Fibroblast of lung (primary cell): ENCODE measurements at regions not wholly inside any gene's neighbourhood (a gene's known extent, or its start where the extent isn't known, plus 50 kb on each side); places are given as distances from the start of the nearest gene placed in this dataset.

Source experiments
- DNase-seq, 2 donors: peaks; one replicate each; pipeline versions ENCODE4 v3.0.0 to v3.0.0-alpha.2; 2010; ENCODE audit warnings: low read depth in 2 of 2
- H2AFZ ChIP-seq: 2 replicates; pipeline ENCODE4 v1.5.1; 2012; ENCODE audit warnings: low read length, control low read depth, inconsistent platforms
- H3K27ac ChIP-seq: 2 replicates; pipeline ENCODE4 v1.5.1; 2011; ENCODE audit warnings: low read length, control low read depth; ENCODE audit not compliant: insufficient read depth
- H3K27me3 ChIP-seq: 2 replicates; pipeline ENCODE4 v1.5.1; 2011; ENCODE audit warnings: mild to moderate bottlenecking, low read length; ENCODE audit not compliant: control insufficient read depth, insufficient read depth
- H3K36me3 ChIP-seq: 2 replicates; pipeline ENCODE4 v1.5.1; 2011; ENCODE audit warnings: low read length; ENCODE audit not compliant: control insufficient read depth, insufficient read depth
- H3K4me1 ChIP-seq: 2 replicates; pipeline ENCODE4 v1.5.1; 2011; ENCODE audit warnings: low read length; ENCODE audit not compliant: control insufficient read depth, insufficient read depth; ENCODE audit errors: extremely low read depth
- H3K4me2 ChIP-seq: 2 replicates; pipeline ENCODE4 v1.5.1; 2011; ENCODE audit warnings: low read length, control low read depth; ENCODE audit not compliant: insufficient read depth; ENCODE audit errors: extremely low read depth
- H3K4me3 ChIP-seq, 4 experiments: fragments of 200-600 bp in 1 of 4; sonication (generic) in 1 of 4; replicated peaks in 1 of 4; 2 replicates each; pipeline ENCODE4 v1.5.1; 2011 to 2016; ENCODE audit warnings: low read length in 4 of 4, low read depth in 3 of 4, mild to moderate bottlenecking in 3 of 4, control low read depth in 2 of 4, inconsistent platforms in 1 of 4, mixed read lengths in 1 of 4; ENCODE audit not compliant: insufficient read depth in 1 of 4; ENCODE audit errors: control extremely low read depth in 1 of 4
- H3K79me2 ChIP-seq: 2 replicates; pipeline ENCODE4 v1.5.1; 2012; ENCODE audit warnings: mild to moderate bottlenecking, low read length, inconsistent platforms; ENCODE audit not compliant: control insufficient read depth, insufficient read depth
- H3K9ac ChIP-seq: 2 replicates; pipeline ENCODE4 v1.5.1; 2011; ENCODE audit warnings: mild to moderate bottlenecking, low read length, control low read depth; ENCODE audit not compliant: insufficient read depth
- H3K9me3 ChIP-seq: 2 replicates; pipeline ENCODE4 v1.5.1; 2012; ENCODE audit warnings: low read depth, low read length; ENCODE audit not compliant: control insufficient read depth, insufficient read depth
- H4K20me1 ChIP-seq: 2 replicates; pipeline ENCODE4 v1.5.1; 2011; ENCODE audit warnings: low read length; ENCODE audit not compliant: control insufficient read depth, insufficient read depth; ENCODE audit errors: extremely low read depth
- EZH2 ChIP-seq: IDR thresholded peaks from 2 replicates; pipeline ENCODE4 v1.5.1; 2012; ENCODE audit warnings: low read length, control low read depth, mild to moderate bottlenecking; ENCODE audit errors: missing control alignments
- TF ChIP-seq, protein P1 (sequence below), 2 donors: IDR thresholded peaks in 1 of 2; conservative IDR thresholded peaks in 1 of 2; 1 replicate in 1 of 2; 2 replicates in 1 of 2; pipeline ENCODE4 v1.5.1; 2011 to 2012; ENCODE audit warnings: low read length in 2 of 2, control low read depth in 1 of 2, inconsistent platforms in 1 of 2, low read depth in 1 of 2, mild to moderate bottlenecking in 1 of 2

DNA sequence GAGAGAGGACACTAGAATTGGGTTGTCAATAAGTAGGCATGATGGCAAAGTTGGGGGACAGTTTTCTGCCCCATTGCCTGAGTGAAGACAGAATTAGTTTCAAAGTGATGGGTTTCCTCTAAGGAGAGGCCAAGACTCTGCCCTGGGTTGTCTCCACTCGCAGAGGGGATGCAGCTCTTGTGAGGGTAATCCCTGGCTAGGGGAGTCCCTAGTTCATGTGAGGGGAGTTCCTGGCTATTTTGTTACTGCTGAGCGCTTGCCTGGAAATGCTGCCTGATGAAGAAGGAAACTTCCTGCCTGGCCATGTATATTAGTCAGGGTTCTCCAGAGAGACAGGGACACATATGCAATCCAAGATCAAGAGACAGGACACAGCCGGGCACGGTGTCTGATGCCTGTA lies 501.5 kb downstream of the BCL11A start:
- DNase-seq: no peak
- Histone ChIP-seq H3K4me1 (no peaks in the 10 kb centered on the region), H3K4me2 (no peak overlapping the region), H3K9me3 (no peaks in the 10 kb centered on the region), H3K27me3 (no peaks in the 10 kb centered on the region), H3K79me2 (no peaks in the 10 kb centered on the region), H2AFZ (no peak overlapping the region), H4K20me1 (no peaks in the 10 kb centered on the region), H3K4me3 (no peak overlapping the region), H3K27ac (no peak overlapping the region), H3K36me3 (no peaks in the 10 kb centered on the region), H3K9ac (no peak overlapping the region)
- TF ChIP-seq, protein P1, sequence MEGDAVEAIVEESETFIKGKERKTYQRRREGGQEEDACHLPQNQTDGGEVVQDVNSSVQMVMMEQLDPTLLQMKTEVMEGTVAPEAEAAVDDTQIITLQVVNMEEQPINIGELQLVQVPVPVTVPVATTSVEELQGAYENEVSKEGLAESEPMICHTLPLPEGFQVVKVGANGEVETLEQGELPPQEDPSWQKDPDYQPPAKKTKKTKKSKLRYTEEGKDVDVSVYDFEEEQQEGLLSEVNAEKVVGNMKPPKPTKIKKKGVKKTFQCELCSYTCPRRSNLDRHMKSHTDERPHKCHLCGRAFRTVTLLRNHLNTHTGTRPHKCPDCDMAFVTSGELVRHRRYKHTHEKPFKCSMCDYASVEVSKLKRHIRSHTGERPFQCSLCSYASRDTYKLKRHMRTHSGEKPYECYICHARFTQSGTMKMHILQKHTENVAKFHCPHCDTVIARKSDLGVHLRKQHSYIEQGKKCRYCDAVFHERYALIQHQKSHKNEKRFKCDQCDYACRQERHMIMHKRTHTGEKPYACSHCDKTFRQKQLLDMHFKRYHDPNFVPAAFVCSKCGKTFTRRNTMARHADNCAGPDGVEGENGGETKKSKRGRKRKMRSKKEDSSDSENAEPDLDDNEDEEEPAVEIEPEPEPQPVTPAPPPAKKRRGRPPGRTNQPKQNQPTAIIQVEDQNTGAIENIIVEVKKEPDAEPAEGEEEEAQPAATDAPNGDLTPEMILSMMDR (conservative IDR thresholded peaks at IDR 0.05 in 1 of 2, IDR thresholded peaks at IDR 0.05 in 1 of 2; ENCODE audit: low read depth in 1 of 2, low read length in 2 of 2): no peak
- TF ChIP-seq EZH2: no peak

DNA sequence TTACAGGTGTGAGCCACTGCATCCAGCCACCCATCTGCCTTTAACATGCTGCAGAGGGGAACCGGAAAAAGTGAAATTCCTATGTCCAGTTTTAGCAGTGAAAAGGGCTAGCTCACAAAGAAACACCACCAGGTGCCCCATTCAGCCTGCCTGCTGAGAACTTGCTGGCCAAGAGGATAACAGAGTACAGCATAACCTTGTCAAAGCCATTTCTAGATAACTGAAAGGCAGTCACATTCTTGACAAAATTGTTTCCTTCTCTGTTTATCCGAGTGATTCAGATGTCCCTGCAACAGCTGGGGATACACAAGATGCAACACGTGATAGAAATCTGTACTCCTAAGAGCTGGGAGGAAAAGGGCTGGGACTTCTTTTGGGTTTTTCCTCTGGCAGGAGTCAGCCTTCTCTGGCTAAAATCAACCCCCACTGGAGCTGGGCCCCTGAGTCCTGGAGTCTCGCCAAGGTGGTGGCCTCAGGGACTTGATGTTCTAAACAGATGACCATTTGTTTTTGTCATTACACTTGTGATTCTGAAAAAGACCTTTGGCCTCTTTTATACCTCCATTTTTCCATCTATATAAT lies 505.4 kb downstream of the BCL11A start:
- Histone ChIP-seq H3K27me3 (no peaks in the 10 kb centered on the region), H3K79me2 (no peaks in the 10 kb centered on the region), H2AFZ (no peak overlapping the region), H3K36me3 (no peaks in the 10 kb centered on the region), H3K4me1 (no peaks in the 10 kb centered on the region), H4K20me1 (no peaks in the 10 kb centered on the region), H3K9me3 (no peaks in the 10 kb centered on the region), H3K27ac (no peak overlapping the region), H3K4me3 (no peak overlapping the region), H3K4me2 (no peak overlapping the region), H3K9ac (no peak overlapping the region)
- no peak for TF ChIP-seq EZH2
- TF ChIP-seq, protein P1 (conservative IDR thresholded peaks at IDR 0.05 in 1 of 2, IDR thresholded peaks at IDR 0.05 in 1 of 2; ENCODE audit: low read depth in 1 of 2, low read length in 2 of 2): no peak
- DNase-seq: no peak

DNA sequence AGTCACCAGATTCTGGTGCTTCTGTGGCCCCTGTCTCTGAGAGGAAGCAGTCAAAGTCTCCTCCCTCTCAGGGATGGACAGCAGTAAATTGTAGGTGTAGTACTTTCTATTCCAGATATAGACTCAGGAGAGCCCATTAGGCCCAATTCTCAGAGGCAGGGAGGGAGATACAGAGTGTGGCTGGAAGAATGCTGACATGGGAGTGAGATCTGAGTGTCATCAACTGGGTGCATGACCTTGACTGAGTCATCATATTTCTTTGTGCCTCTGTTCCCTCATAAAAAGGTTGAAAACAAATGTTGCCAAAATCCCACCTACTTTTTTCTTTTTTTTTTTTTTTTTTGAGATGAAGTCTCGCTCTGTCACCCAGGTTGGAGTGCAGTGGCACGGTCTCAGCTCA lies 506.1 kb downstream of the BCL11A start:
- Histone ChIP-seq H3K4me2 (no peak overlapping the region), H3K79me2 (no peaks in the 10 kb centered on the region)
- TF ChIP-seq, protein P1 (conservative IDR thresholded peaks at IDR 0.05 in 1 of 2, IDR thresholded peaks at IDR 0.05 in 1 of 2; ENCODE audit: low read depth in 1 of 2, low read length in 2 of 2): no peak
- no peak for TF ChIP-seq EZH2

More for the DNA sequence above, 506.1 kb downstream of the BCL11A start:
- DNase-seq: no peak
- Histone ChIP-seq H3K27ac (no peak overlapping the region), H3K36me3 (no peaks in the 10 kb centered on the region), H2AFZ (no peak overlapping the region), H3K4me3 (no peak overlapping the region), H4K20me1 (no peaks in the 10 kb centered on the region), H3K4me1 (no peaks in the 10 kb centered on the region), H3K9ac (no peak overlapping the region), H3K9me3 (no peaks in the 10 kb centered on the region), H3K27me3 (no peaks in the 10 kb centered on the region)
